ENCODE measurements at regions not wholly inside any gene's neighbourhood (a gene's known extent, or its start where the extent isn't known, plus 50 kb on each side); places are given as distances from the start of the nearest gene placed in this dataset.

GRCh38 chr19:32241932-32242710 lies 103.3 kb upstream of the ZNF507 start:
- H3K27ac ChIP-seq (replicated peaks): no peak overlapping the region
- TF ChIP-seq GABPA (IDR thresholded peaks at IDR 0.05; ENCODE audit: low read depth): no peak
- TF ChIP-seq, protein P1, sequence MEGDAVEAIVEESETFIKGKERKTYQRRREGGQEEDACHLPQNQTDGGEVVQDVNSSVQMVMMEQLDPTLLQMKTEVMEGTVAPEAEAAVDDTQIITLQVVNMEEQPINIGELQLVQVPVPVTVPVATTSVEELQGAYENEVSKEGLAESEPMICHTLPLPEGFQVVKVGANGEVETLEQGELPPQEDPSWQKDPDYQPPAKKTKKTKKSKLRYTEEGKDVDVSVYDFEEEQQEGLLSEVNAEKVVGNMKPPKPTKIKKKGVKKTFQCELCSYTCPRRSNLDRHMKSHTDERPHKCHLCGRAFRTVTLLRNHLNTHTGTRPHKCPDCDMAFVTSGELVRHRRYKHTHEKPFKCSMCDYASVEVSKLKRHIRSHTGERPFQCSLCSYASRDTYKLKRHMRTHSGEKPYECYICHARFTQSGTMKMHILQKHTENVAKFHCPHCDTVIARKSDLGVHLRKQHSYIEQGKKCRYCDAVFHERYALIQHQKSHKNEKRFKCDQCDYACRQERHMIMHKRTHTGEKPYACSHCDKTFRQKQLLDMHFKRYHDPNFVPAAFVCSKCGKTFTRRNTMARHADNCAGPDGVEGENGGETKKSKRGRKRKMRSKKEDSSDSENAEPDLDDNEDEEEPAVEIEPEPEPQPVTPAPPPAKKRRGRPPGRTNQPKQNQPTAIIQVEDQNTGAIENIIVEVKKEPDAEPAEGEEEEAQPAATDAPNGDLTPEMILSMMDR (IDR thresholded peaks at IDR 0.05; ENCODE audit: insufficient read depth, low read length): no peak
- TF ChIP-seq, protein P2, sequence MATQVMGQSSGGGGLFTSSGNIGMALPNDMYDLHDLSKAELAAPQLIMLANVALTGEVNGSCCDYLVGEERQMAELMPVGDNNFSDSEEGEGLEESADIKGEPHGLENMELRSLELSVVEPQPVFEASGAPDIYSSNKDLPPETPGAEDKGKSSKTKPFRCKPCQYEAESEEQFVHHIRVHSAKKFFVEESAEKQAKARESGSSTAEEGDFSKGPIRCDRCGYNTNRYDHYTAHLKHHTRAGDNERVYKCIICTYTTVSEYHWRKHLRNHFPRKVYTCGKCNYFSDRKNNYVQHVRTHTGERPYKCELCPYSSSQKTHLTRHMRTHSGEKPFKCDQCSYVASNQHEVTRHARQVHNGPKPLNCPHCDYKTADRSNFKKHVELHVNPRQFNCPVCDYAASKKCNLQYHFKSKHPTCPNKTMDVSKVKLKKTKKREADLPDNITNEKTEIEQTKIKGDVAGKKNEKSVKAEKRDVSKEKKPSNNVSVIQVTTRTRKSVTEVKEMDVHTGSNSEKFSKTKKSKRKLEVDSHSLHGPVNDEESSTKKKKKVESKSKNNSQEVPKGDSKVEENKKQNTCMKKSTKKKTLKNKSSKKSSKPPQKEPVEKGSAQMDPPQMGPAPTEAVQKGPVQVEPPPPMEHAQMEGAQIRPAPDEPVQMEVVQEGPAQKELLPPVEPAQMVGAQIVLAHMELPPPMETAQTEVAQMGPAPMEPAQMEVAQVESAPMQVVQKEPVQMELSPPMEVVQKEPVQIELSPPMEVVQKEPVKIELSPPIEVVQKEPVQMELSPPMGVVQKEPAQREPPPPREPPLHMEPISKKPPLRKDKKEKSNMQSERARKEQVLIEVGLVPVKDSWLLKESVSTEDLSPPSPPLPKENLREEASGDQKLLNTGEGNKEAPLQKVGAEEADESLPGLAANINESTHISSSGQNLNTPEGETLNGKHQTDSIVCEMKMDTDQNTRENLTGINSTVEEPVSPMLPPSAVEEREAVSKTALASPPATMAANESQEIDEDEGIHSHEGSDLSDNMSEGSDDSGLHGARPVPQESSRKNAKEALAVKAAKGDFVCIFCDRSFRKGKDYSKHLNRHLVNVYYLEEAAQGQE (IDR thresholded peaks at IDR 0.05; ENCODE audit: insufficient replicate concordance, low read depth): no peak
- no peak for TF ChIP-seq SPI1 (IDR thresholded peaks at IDR 0.05; ENCODE audit: borderline replicate concordance, low read depth)
- no peak for TF ChIP-seq POLR2AphosphoS5 (IDR thresholded peaks at IDR 0.05; ENCODE audit: low read depth)
- no peaks in the 10 kb centered on the region for H3K27me3 ChIP-seq (ENCODE audit: insufficient read depth, poor library complexity, severe bottlenecking)
- DNase-seq (ENCODE audit: low read depth in 1 of 2, low spot score in 1 of 2): no peak
- H3K4me3 ChIP-seq (replicated peaks; ENCODE audit: insufficient read depth, low read length): no peak overlapping the region

DNA sequence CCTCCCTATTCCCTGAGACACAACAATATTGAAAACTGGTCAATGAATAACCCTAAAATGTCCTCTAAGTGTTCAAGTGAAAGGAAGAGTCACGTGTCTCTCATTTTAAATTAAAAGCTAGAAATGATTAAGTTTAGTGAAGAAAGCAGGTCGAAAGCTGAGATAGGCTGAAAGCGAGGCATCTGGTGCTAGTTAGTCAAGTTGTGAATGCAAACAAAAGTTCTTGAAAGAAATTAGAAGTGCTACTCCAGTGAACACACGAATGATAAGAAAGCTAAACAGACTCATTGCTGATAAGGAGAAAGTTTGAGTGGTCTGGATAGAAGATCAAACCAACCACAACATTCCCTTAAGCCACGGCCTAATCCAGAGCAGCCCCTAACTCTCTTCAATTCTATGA lies 99.4 kb upstream of the ZNF507 start:
- no peaks in the 10 kb centered on the region for H3K27me3 ChIP-seq (ENCODE audit: insufficient read depth, poor library complexity, severe bottlenecking)

GRCh38 chr19:32251634-32252332 lies 93.6 kb upstream of the ZNF507 start:
- Histone ChIP-seq H3K27me3 (ENCODE audit: insufficient read depth, poor library complexity, severe bottlenecking) (no peaks in the 10 kb centered on the region), H3K4me3 (replicated peaks; ENCODE audit: insufficient read depth, low read length) (no peak overlapping the region), H3K27ac (replicated peaks) (no peak overlapping the region)
- TF ChIP-seq SPI1 (IDR thresholded peaks at IDR 0.05; ENCODE audit: borderline replicate concordance, low read depth) (no peak), POLR2AphosphoS5 (IDR thresholded peaks at IDR 0.05; ENCODE audit: low read depth) (no peak), GABPA (IDR thresholded peaks at IDR 0.05; ENCODE audit: low read depth) (no peak)
- TF ChIP-seq, protein P2 (IDR thresholded peaks at IDR 0.05; ENCODE audit: insufficient replicate concordance, low read depth): no peak
- TF ChIP-seq, protein P1 (IDR thresholded peaks at IDR 0.05; ENCODE audit: insufficient read depth, low read length): no peak
- no peak for DNase-seq (ENCODE audit: low read depth in 1 of 2, low spot score in 1 of 2)

More for the DNA sequence above, 99.4 kb upstream of the ZNF507 start:
- TF ChIP-seq GABPA (IDR thresholded peaks at IDR 0.05; ENCODE audit: low read depth): no peak
- TF ChIP-seq, protein P1 (IDR thresholded peaks at IDR 0.05; ENCODE audit: insufficient read depth, low read length): no peak
- no peak for TF ChIP-seq POLR2AphosphoS5 (IDR thresholded peaks at IDR 0.05; ENCODE audit: low read depth)
- TF ChIP-seq, protein P2 (IDR thresholded peaks at IDR 0.05; ENCODE audit: insufficient replicate concordance, low read depth): no peak
- no peak for TF ChIP-seq SPI1 (IDR thresholded peaks at IDR 0.05; ENCODE audit: borderline replicate concordance, low read depth)
- H3K4me3 ChIP-seq (replicated peaks; ENCODE audit: insufficient read depth, low read length): no peak overlapping the region
- H3K27ac ChIP-seq (replicated peaks): no peak overlapping the region
- no peak for DNase-seq (ENCODE audit: low read depth in 1 of 2, low spot score in 1 of 2)

All from HL-60 (cell line).